Bronchial epithelial cell (primary cell): ENCODE measurements at regions not wholly inside any gene's neighbourhood (a gene's known extent, or its start where the extent isn't known, plus 50 kb on each side); places are given as distances from the start of the nearest gene placed in this dataset.
"Not testable (repeated sequence)": the region's sequence is repeated elsewhere in the genome, so short reads cannot be mapped to it uniquely, and the experiment has no call there.

Experiments used
- DNase-seq: peaks from one replicate; pipeline ENCODE4 v3.0.0-alpha.2; 2010; ENCODE audit warnings: low read depth
- FAIRE-seq: peaks from 2 replicates; lab custom pipeline; 2011; peaks lifted over from hg19 to GRCh38; lab: Jason Lieb, UNC
- H3K27me3 ChIP-seq: 2 replicates; pipeline ENCODE4 v1.5.1; 2011; ENCODE audit warnings: low read length; ENCODE audit not compliant: control insufficient read depth, insufficient read depth
- H3K36me3 ChIP-seq: 2 replicates; pipeline ENCODE4 v1.5.1; 2011; ENCODE audit warnings: low read length; ENCODE audit not compliant: control insufficient read depth, insufficient read depth
- H3K4me3 ChIP-seq: 2 replicates; pipeline ENCODE4 v1.5.1; 2011; ENCODE audit warnings: mild to moderate bottlenecking, low read depth, low read length, control low read depth
- CTCF ChIP-seq: IDR thresholded peaks from 2 replicates; pipeline ENCODE4 v1.5.1; 2011; ENCODE audit warnings: mild to moderate bottlenecking, moderate library complexity, low read length, control low read depth, inconsistent platforms; ENCODE audit not compliant: insufficient read depth, severe bottlenecking

DNA sequence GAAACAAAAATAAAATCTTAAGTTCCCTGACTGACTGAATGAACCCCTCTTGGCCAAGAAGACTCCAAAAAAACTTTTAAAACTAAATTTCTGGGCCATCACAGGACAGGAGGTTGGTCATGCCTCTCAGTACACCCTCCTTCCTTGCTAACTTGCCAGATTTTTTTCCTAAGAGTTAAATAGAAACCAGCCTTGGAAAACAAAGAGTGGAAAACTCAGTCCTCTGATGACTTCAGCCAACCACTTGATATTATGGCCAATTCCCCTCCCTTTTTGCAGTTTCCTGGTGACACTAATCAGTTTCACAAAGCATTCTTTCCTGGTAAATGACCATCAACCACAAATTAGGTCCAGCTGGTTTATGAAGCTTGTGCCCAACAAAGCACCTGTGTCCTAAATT lies 134.8 kb downstream of the ZNF648 start:
- Histone ChIP-seq H3K4me3 (no peak overlapping the region), H3K36me3 (no peaks in the 10 kb centered on the region), H3K27me3 (no peaks in the 10 kb centered on the region)
- FAIRE-seq (no peak), DNase-seq (no peak)
- no peak for TF ChIP-seq CTCF

- not testable (repeated sequence) for H3K36me3 ChIP-seq, H3K27me3 ChIP-seq, H3K4me3 ChIP-seq, DNase-seq, FAIRE-seq
Measured at GRCh38 chr1:181924034-181924433, 137.5 kb downstream of the ZNF648 start.

DNA sequence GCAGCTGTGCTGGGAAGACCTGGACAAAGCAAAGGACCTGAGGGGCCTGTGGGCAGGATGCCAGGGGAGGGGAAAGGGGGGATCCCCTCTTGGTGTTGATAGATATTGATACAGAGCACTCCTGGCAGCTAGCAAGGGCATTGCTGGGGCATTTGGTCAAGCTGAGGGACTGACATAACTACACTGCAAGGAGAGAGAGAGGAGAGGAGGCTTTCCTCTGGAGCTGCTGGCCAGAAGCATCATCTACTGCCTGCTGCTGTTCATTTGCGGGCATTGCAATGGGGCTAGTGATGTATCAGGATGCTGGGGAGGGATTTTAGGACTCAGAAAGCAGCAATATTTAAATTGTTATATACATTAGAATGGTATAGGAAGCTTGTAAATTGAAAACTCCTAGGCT lies 142.0 kb downstream of the ZNF648 start:
- Histone ChIP-seq H3K36me3 (no peaks in the 10 kb centered on the region), H3K27me3 (no peaks in the 10 kb centered on the region), H3K4me3 (no peak overlapping the region)
- no peak for FAIRE-seq
- DNase-seq = no peak
- no peak for TF ChIP-seq CTCF

DNA sequence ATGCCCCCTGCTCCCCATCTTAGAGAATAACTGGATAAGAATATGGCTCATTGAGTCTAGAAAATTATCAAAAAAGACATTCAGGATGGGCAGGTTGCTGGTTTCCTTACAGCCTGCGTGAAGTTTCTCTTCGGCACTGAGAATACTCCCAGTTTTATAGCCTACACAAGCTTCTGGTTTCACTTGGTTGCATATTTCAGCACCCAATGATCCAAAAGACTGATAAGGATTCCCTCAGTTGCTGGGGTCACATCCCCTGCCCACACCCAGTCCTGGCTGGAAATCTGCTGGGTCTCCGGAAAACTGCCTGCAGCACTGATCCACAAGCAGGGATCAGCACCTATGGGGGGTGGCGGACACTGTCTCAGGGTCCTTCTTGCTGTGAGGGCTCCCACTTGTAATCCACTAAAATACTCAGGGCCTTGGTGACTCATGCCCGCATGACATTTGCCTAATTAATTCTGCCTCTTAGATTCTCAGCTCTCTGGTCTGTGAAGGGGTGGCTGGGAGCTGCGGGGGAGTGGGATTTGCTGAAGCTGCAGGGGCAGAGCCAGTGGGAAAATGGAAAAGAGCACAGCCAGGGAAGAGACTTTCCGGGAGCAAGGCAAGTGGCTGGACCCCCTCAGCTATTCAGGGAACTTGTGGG lies 142.5 kb downstream of the ZNF648 start:
- FAIRE-seq = no peak
- no peak for TF ChIP-seq CTCF
- DNase-seq = no peak

DNA sequence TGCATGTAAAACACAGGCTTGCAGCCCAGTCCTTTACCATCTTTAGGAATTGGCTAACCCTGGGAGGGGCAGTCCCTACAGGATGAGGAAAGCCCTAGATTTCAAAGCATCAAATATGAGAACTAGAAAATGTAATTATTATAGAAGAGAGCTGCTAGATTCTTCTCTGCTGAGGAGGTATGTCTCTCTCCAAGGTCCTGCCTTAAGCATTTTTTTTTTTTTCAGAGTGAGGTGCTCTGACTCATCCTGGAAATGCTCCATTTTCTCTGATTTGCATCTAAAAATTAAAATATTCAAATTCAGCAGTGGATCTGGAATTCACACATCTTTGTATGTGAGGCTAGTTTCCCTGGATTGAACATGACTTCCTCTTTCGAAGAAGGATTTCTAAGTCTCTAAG lies 149.8 kb downstream of the ZNF648 start:
- Histone ChIP-seq H3K4me3 (no peak overlapping the region), H3K36me3 (no peaks in the 10 kb centered on the region), H3K27me3 (no peaks in the 10 kb centered on the region)
- DNase-seq (no peak), FAIRE-seq (no peak)
- no peak for TF ChIP-seq CTCF

More for the DNA sequence above, 142.5 kb downstream of the ZNF648 start:
- H3K4me3 ChIP-seq = no peak overlapping the region
- no peaks in the 10 kb centered on the region for H3K27me3 ChIP-seq
- H3K36me3 ChIP-seq = no peaks in the 10 kb centered on the region

DNA sequence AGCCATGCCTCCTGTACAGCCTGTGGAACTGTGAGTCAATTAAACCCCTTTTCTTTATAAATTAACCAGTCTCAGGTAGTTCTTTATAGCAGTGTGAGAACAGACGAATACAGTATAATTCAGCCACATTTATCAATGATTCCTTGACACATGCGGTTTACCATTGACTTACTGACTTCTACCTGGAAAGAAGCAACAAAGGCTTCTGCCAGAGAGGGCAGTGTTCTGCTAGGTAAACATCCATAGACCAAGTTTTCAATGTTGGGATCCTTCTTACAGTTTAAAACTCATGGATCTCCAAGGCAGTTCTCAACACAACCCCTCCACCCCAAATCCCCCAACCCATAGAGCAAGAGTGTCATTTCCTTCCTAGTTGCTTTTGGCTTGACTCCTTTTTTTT lies 150.6 kb downstream of the ZNF648 start:
- H3K27me3 ChIP-seq = no peaks in the 10 kb centered on the region
- H3K36me3 ChIP-seq = no peaks in the 10 kb centered on the region
- no peak for FAIRE-seq
- peak; percentile 29 for TF ChIP-seq CTCF
- no peak for DNase-seq
- H3K4me3 ChIP-seq = no peak overlapping the region
